GM19395 (cell line): ENCODE measurements at regions not wholly inside any gene's neighbourhood (a gene's known extent, or its start where the extent isn't known, plus 50 kb on each side); places are given as distances from the start of the nearest gene placed in this dataset.
"Not testable (repeated sequence)": the region's sequence is repeated elsewhere in the genome, so short reads cannot be mapped to it uniquely, and the experiment has no call there.

Experiments used
- ATAC-seq: cut with Tn5 transposase; IDR thresholded peaks from one replicate; pipeline ENCODE4 v1.9.1; 2021; ENCODE audit warnings: mild to moderate bottlenecking, moderate library complexity; ENCODE audit not compliant: unreplicated experiment

DNA sequence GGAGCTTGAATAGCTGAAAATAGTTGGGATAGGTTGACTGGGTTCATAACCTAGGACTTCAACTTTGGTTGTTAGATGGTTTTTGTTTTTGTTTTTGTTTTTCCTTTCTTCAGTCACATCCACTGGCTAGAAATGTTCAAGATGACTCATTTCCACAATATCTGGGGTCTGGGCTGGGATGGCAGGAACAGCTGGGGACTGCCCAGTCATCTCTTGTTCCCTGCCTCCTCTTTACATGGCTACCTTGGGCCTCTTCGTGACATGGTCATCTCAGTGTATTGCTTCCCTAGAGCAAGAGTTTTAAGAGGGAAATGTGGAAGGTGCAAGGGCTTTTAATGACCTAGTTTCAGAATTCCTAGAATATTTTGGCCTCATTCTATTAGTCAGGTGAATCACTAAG is 915.8 kb downstream of the XPNPEP1 start:
- ATAC-seq = no peak

GRCh38 chr10:108990441-108990840 is 932.9 kb downstream of the XPNPEP1 start:
- ATAC-seq = no peak

- ATAC-seq = no peak
Measured at GRCh38 chr10:108989976-108990375, 933.3 kb downstream of the XPNPEP1 start.

- no peak for ATAC-seq
Measured at GRCh38 chr10:108982159-108982558, 941.2 kb downstream of the XPNPEP1 start.

DNA sequence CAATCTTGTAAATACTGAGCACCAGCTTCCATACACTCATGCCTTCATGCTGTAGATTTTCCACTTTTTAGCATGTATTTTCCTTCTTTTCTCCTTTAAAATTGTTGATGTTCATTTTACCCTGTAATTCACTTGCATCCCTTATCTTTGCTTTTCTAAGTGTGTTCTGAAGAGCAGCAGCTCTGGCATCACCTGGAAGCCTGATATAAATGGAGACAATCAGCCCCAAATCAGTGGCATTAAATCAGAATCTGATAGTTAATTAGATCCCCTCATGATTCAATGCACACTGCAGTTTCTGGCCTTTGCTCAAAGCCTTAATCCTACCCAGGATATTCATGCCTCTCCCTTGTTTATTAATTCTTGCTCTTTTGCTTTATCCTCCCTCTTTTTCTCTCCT is 942.4 kb downstream of the XPNPEP1 start:
- ATAC-seq = no peak

DNA sequence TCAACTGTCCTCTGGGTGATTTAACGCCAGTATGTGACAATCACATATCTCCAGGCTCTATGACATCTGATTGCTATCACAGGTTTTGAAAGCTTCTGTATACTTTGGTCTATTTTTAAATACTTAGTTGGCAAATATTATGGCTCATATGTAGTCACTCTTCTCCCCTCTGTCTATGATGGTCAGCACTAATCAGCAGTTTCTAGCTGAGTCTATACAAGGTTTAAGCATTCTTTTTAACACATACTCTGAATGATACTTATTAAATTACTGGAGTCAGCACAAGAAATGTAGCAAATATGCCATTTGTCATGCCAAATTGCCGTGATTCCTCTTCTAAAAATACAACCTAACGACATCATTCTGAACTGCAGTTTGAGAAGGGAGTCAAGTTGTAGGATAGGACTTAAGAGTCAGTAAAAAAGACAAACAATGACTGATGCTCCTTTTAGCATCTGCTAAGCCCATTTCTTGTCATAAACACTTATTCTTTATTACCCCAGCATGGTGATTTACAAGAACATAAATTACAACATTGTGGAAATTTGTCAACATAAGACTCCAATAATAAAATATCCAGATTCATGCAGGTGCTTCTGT is 947.8 kb downstream of the XPNPEP1 start:
- ATAC-seq = no peak

GRCh38 chr10:108970016-108970415 is 953.3 kb downstream of the XPNPEP1 start:
- ATAC-seq = no peak

GRCh38 chr10:108966411-108966810 is 956.9 kb downstream of the XPNPEP1 start:
- no peak for ATAC-seq

DNA sequence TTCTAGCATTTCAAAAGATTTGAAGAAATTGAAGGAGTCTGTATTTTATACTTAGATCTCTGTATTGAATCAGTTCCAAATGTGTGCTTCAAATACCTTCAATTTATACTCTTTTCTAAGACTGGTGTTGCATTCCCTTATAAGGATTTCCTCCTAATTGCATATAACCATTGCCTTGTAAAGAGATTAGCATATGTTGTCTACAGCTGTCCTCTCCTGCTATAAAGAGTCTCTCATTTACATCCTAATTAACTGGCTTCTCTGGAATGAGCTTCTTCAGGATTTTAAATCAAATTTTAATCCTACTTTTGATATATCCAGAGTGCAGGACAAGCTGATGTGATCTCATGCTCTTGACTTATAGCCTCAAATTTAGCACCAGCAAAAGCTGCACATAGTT is 957.3 kb downstream of the XPNPEP1 start:
- no peak for ATAC-seq

GRCh38 chr10:108962172-108962571 is 961.1 kb downstream of the XPNPEP1 start:
- no peak for ATAC-seq

- ATAC-seq = no peak
Measured at GRCh38 chr10:108957681-108958080, 965.6 kb downstream of the XPNPEP1 start.

GRCh38 chr10:108956149-108956548 is 967.2 kb downstream of the XPNPEP1 start:
- no peak for ATAC-seq

DNA sequence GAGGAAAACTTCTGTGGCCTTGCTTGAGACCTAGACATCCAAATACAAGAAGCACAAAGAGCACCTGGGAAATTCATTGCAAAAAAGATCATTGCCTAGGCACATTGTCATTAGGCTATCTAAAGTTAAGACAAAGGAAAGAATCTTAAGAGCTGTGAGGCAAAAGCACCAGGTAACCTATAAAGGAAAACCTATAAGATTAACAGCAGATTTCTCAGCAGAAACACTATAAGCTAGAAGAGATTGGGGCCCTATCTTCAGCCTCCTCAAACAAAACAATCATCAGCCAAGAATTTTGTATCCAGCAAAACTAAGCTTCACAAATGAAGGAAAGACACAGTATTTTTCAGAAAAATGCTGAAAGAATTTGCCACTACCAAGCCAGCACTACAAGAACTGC is 1003.3 kb downstream of the XPNPEP1 start:
- not testable (repeated sequence) for ATAC-seq

DNA sequence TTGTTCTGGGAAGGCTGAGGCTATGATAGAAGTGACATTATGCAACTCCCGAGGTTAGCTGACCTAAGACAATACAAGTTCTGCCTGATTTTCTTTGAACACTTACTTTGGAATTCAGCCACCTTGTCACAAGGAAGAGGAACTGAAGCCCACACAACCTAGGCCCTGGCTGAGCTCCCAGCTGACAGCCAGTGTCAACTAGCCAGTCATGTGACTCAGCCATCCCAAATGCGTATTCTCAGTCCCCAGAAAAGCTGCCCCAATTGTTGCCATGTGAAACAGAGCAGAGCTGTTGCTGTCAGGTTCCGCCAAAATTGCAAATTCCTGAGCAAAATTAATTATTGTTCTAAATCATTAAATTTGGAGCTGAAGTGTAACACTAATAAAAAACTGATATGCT is 1010.0 kb downstream of the XPNPEP1 start:
- no peak for ATAC-seq

- peak; percentile 84 for ATAC-seq
Measured at GRCh38 chr10:108911814-108912541, 1011.3 kb downstream of the XPNPEP1 start.

DNA sequence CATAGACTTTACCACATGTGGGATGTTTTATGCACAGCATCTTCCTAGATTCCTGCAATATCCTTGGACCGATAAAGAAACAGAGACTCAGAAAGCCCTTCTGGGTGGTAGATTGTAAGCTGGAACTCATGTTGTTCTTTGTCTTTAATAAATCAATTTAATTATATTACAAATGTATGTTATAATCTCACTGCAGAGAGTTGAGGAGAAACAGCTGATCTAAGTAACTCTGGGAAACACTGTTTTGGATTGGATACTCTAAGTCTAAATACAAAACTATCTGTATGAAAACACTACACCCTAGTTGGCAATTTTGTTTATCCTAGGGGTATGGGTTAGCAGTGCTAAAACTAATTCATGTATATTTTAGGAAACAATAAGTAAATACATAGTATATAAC is 1015.2 kb downstream of the XPNPEP1 start:
- no peak for ATAC-seq

DNA sequence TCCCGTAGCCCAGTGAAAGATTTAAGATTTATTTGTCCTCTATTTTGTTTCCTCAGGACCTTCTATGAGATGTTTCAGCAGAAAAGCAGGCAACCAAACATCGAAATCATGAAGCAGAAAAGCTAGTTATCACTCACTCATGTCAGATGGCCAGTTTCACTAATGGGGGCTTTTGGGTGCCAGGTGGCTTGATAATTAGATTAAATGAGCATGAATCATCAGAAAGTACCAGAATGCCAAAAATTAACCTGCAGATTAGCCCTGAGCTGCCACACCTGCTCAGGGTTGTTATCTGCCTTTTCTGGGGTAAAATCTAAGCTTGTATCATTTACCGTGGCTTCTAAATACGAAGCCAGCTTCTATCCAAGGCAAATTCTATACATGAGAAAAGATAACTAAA is 1017.5 kb downstream of the XPNPEP1 start:
- no peak for ATAC-seq

DNA sequence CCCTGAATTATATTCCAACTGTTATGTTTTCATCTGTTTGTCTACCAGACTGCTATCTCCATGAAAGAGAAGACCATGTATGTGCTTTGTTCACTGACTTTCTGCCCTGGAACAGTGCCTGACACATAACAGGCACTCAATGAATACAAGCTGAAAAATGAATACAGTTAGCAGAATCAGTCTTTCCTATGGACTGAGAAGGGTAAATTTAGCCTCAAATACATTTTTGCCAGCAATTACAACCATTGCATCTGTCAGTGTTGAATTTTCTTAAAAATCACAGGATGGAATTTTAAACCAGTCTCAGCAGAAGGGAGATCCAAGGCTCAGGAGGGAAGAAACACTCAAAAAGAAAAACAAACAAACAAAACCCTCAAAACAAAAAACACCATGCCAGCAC is 1018.1 kb downstream of the XPNPEP1 start:
- ATAC-seq = no peak

DNA sequence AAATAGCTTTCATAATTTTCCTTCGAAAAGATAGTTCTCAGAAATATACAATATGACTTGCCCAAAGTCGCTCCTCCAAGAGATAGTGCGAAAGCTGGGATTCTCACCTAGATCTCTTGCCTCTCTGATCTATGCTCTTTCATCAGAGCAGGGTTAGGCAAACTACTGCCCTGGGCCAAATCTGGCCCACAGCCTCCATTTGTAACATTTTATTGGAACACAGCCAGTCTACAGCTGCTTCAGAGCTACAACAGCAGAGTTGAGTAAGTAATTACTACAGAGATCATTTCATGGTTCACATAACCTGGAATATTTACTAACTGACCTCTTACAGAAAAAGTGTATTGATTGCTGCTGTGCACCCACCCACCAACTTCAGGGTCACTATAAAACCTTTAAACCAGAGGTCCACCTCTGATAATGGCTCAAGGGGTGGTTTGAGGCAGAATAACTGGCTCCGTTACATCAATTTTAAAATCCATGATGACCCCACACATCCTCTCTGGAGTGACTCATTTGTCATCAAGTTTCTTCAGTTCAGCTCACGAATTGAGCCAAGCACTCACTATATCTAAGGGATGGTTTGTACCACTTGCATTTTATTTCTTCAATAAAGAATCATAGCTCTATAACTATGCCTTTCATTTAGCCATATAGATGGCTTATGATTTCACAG is 1019.0 kb downstream of the XPNPEP1 start:
- ATAC-seq = no peak

GRCh38 chr10:108902619-108903285 is 1020.6 kb downstream of the XPNPEP1 start:
- peak; percentile 77 for ATAC-seq

DNA sequence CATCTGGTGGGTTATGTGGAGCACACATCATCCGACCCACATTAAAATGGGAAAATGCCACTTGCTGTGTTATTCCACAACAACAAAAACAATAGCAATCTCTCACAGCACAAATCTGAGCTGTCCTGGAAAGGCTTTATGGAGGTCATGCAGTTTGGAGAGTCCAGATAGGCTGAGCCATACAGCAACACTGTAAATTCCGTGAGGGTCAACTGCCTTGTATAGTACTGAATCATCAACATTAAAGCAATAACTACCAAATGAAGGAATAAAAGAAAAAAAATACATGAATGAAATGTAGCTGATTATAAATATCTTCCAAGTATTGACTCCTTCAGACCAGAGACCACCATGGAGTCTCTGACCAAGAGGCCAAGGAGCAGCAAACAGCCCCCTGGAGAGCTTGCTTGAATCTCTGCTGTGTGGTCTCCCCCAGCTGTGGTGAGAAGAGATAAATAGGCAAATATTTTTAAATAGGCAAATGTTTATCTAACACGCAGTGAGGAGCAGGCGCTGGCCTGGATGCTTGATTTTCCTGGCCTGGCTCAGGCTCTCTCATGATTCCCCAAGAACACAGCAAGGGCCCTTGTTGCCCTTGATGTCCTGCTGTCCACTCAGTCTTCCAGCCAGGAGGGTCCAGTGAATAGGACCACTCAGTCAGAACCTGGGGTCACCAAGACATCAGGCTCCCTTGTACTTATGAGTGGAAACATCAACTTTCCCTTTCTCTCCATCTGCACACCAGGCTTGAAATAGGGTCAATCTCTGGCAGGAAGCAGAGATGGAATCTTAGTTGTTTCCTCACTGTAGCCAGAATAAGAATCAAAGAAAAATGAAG is 1021.3 kb downstream of the XPNPEP1 start:
- ATAC-seq = peak; percentile 2
